GM19324 (cell line): ENCODE measurements at regions not wholly inside any gene's neighbourhood (a gene's known extent, or its start where the extent isn't known, plus 50 kb on each side); places are given as distances from the start of the nearest gene placed in this dataset.

Source experiments
- ATAC-seq: cut with Tn5 transposase; IDR thresholded peaks from one replicate; pipeline ENCODE4 v1.9.1; 2021; ENCODE audit warnings: mild to moderate bottlenecking, moderate library complexity; ENCODE audit not compliant: unreplicated experiment, low FRiP score

DNA sequence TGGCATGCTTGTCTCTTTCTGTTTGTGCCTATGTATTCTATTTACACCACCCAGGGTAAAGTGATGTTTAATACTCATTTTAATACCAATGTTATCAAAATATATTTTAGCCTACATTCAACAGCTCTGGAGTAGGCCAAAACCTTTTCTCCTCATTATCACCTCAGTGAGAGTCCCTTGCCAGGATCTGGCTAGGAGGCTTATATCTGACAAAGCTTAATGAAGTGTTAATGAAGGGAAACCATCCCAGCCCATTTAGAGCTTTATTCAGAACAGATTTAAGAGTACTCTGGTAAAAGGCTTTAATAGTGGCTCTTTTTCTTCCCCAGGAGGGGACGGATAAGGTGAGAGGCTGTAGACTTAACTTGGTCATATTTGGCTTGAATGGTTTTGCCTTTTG lies 137.6 kb downstream of the GRIN2B start:
- ATAC-seq: no peak

DNA sequence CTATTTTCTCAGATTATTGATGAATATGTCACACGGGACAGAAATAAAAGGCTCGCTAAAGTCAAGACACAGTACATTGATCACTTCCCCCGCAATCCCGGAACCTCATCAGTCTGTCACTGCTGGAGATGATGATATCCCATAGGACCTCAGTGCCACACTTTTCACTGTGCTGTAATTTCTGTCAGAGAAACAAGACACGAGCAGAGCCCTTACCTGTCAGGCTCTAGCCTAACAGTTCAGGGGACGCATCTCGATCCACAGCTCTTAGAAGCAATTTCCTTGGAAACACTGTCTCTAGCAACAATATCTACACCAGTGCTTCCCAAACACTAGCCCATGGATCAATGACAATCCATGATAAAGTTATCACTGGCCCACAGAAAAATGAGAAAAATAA lies 140.0 kb downstream of the GRIN2B start:
- no peak for ATAC-seq

DNA sequence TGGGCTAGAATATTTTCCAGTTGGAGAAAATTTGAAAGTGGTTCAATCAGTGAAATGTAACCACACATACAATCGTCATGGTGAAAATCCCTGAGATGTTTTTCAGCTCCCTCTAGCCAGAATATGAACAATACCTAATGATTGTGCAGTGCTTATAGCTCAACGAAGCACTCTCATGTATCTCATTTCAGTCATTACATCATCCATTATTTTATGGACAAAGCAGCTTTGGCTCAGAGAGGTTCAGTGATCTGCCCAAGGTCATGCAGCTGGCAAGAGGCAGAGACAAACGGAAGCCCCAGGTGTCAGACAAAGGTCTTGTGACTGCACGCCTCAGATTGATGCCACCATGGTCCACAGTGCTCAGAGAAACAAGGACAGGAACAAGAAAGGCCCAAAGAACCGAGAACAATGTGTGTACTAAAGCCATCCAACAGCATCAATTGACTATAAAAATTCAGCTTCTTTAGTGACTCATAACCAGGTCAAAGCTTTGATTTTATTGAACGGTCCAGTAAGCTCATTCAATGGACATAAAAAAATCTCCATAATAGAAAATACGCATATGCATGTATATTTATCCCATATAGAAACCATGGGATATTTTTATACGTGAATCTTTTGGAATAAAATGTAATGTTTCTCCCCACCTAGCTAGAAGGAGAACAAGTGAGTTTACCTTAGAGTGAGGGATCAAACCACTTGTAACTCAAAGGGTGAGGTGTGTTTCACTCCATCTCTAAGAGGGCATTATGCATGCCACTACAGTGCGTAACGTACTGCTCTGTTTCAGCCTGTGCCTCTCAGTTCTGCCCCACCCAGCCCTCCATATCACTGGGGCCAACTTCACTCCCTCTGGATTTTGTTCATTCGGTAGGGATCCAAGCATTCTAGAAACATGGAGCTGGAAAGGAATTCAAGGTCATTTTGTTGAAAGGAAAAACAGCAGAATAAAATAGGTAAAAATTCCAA lies 141.8 kb downstream of the GRIN2B start:
- no peak for ATAC-seq

DNA sequence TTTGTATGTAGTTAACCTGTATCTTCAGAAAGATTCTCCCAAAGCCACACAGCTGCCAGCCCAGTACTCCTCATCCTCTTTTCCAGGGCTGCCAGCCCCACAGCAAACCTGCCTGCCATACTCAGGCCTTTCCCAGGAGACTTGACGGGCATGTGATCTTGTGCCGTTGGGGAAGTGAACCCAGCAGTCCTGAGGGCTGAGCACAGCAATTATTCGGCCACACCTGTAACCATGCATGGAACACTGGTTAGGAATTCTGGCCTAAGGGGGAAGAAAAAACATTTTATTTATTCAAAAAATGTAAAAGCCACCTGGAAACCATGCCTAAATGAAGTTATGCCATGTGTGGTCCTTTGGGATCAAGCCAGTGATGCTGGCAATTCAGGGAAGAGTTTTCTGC lies 145.3 kb downstream of the GRIN2B start:
- ATAC-seq: no peak

DNA sequence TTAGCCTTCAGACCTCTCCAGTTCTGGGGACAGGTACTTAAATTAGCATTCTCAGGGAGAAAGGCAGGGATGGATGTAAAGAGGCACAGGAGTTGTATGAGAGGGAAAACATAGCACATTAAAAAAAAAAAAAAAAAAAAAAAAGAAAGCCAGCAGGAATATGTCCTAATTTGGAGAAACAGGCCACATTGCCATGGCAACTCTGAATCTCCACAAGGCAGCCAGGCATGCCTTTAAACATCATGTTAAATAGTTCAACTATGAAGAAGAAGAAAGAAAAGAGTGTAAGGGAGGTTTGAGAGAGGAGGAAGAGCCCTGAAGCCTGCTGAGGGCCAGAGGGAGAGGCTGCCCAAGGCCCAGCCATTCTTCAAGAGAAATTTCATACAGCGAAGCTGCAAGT lies 145.8 kb downstream of the GRIN2B start:
- ATAC-seq: no peak

DNA sequence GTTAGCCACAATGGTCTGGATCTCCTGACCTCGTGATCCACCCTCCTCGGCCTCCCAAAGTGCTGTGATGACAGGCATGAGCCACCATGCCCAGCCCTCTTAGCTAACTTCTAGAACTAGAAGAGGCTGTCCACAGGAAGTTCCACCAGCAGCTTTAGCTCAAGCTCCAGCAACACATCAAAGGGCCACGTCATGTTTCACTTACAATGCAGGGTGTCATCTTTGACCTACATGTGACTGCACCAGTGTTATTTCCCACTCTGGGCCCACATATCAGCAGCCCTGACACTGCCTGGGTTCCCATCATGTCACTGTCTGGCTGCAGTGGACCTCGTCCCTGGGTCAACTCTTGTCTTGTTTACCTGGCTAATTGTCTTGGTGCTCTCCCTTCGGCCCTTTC lies 147.2 kb downstream of the GRIN2B start:
- ATAC-seq: no peak

DNA sequence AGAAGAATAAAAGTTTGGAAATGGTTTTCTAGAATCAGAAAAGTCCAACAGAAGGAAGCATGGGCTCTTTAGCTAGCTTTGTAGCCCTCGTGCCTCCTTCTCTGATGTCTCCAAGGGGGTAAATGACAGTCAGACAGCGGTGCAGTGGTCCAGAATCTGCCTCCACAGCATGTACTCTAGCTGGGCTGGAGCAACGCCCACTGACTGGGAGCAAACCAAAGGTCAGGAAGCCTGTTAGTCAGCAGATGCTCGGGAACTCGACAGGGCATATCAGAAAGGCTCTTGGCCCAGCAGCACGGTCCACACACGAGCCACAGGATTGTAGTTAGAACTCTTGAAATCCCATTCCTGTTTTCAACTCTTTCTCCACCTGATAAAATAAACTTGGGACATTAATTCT lies 164.3 kb downstream of the GRIN2B start:
- no peak for ATAC-seq

DNA sequence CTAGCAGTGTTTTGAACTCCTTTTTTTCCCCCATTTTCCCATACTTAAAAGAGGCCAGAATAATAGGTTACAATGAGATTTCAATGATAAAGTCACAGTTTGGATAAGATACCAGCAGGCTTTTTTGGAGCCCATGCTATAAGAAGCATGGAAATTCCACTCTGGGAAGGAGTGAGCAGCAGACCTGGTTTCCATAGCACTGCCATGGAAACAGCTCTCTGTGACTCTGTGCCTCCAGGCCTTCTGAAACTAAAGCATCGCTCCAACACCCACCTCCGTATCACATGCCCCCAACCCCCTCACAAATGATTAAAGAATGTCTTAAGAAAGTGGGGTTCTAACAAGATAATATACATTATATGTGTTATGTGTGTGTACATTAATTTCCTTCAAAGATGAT lies 165.0 kb downstream of the GRIN2B start:
- no peak for ATAC-seq

DNA sequence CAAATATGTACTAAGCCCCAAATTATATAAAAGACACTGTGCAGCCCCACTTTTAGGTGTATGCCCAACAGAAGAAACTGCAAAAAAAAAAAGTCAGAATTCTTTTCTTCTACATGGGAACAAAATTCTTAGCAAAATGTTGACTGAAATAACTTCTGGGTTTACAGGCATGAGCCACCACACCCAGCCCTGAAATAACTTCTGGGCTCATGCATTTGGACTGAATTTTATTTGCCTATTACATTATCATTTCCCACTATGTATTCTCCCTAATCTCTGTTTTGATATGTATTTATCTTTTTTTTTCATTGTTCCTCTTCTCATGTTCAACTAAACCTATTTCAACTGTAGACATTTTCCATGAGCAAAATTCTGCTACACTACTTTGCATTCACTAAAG lies 169.2 kb downstream of the GRIN2B start:
- no peak for ATAC-seq

DNA sequence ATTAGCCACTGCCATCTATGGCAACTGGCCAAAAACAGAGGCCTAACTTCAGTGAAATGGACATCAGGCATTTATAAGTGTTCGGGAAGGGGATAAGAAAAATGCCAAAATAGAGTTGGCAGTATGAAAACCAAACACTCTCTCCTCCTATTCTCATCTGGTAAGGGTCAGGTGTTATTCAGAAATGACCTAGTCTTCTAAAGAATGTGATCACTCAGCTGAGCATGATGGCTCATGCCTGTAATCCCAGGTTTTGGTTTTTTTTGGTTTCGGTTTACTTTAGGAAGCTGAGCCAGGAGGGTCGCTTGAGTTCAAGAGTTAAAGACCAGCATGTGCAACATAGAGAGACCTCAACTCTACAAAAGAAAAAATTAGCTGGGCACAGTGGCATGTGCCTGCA lies 170.3 kb downstream of the GRIN2B start:
- ATAC-seq: no peak

DNA sequence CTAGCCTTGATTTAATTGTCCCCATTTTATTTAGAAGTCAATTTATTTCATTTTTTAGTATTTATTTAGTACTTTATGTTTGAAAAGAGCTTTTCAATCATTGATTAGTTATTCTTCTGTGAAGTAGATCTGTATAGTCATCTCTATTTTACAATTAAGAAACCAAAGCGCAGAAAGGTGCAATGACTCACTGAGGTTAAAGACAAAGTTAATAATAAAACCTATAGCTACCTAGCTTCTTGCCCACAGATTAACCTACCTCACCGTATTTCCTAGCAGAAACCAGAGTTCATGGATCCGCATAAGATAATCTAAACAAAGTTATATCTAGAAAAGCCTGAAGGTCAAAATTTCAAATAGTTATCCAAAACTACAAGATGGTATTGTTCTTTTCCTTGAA lies 176.4 kb downstream of the GRIN2B start:
- ATAC-seq: no peak

DNA sequence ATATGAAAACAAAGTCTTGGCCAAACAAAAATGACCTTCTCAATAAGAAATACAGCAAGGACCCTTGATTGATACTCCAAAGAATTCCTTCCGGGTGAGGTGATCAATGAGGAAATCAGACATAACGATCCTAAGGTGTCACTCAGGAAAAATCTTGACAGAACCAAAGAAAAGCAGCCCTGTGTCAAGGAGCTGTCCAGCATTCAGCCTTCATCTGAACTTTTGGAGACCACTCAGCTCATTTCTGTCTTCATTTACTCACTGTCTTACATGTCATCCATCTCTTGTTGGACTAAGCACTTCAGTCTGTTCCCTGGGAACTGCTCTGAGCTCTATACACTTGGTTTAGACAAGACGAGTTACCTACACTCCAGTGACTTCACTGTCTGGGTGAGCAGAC lies 179.9 kb downstream of the GRIN2B start:
- ATAC-seq: no peak

DNA sequence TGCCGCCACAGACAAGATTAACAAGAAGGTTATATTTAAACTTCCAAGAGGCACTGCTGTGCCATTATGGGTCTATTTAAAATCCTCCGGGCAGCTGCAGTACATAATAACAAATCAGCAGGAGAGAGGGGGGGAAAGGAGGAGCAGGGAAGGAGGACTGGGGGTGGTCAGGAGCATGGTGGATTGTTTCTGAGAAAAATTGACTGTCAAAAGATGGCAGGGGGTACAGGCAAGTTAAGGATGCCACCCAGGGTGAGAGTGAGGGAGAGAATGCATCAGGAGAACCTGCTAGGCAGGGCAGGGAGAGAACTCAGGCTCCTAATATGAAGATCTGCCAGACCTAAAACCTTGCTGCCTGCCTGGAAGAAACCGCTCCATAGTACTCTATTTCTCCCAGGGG lies 181.8 kb downstream of the GRIN2B start:
- no peak for ATAC-seq

DNA sequence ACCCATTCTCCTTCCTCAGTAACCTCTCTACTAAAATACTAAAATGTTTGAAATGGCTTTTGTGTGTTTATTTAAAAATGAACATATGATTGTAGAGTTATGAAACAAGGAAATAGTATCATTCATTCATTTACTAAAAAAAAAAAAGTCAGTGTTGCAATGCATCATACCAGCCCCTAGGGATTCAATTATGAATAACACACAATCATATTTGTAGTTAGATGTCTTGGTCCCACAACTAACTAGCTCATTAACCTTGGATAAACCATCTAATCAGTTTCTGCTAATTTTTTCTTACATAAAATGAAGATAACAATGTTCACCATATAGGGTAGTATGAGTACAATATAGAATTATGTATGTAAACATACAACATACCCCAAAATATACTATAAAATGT lies 183.2 kb downstream of the GRIN2B start:
- ATAC-seq: no peak

DNA sequence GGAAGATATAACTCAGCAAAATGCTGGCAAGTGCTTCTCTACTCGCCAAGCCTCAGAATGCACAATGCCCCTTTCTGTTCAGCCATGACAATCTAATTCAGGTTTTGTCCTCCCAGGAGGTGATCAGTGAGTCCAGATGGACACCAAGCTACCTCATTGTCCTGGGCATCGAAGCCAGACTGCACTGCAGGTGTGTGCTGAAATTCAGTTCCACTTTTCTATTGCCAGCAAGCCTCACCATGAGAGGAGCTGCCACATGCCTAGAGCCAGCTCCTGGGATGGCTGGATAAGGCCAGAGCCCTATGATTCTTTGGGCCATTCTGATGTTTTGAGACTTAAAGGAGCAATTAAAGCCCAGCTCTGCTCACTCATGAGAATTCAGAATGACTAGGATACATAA lies 186.7 kb downstream of the GRIN2B start:
- ATAC-seq: no peak

DNA sequence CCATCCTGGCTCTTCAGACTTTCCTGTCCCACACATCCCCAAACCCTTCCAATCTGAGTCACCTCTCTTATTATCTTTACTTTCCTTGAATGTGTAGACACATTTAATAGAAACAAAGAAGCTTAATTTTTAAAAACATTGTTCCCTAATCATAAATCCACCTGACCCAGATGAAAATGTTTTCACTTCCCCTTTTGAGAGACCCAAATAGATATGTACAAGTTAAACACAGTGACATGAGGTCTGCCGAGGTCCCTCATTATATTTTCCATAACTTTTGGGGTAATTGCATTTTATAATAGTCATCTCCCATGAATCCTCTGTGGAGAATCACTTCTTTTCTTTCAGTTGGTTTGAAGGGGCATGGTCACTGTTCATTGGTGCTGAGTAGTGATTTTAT lies 191.1 kb downstream of the GRIN2B start:
- no peak for ATAC-seq

DNA sequence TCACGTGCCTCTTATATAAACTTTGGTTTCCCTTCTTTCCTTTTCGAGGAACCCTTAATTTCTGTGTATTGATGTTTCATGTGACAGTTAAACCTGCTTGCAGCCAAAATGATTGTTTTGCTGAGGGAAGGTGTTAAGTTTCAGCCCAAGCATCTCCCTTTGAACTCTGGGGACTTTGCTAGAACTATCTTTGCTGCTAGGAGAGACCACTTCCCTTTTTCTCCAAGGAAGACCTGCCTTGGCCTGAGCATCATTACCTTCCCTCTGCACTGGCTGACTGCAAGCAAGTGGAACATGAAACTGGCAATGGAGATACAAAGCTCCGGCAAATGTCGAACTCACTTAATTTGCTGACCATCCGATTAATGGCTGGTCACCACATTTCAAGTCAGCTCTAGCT lies 192.8 kb downstream of the GRIN2B start:
- no peak for ATAC-seq

DNA sequence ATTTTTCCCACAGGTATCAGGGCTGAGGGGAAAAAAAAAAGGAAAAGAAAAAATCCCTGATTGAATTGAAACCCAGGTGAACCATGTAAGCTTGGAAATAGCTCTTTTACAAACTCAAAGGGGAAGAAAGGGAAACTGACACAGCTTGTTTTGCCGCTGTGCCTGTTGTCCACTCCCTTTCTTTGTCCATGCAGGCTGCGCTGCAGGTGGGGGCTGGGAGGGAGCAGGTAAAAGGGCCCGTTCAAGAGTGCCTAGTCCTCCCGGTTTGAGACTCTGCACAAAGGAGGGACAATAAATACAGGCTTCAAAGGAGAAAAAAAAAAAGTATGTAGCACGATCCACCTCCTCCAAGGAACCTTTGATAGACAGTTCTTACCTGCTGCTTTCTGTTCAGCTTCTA lies 194.8 kb downstream of the GRIN2B start:
- ATAC-seq: no peak

DNA sequence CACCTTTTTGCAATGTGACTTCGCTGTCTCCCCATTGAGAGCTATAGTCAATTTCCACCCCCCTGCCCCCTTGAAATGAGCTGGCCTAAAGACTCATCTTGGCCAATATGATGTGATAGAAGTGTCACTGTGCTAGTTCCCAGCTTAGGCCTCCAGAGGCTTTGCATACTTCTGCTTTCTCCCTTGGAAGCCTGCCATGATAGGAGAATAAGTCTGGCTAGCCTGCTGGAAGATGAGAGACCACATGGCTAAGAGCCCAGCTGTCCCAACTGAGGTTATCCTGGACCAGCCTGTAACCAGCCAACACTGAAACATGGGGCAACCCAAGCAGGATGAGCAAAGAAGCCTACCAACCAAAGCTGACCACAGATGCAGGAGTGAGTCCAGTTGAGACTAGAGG lies 196.9 kb downstream of the GRIN2B start:
- ATAC-seq: no peak

DNA sequence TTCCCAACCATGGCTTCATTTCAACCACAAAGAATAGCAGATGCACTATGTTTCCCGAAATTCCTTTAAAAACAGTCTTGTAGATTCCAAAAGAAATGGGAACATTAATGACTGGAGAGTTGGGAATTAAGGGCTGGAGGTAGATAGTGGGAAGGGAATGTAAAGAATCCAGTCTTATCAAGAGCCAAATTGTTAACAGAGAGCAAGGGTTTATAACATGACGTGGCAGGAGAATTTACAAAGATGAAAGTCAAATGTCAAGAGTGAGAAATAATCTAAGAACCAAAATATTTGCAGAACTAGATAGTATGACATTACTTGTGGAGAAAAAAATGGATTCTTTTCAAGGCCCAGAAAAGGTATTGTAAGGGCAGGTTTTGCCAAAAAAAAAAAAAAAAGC lies 200.9 kb downstream of the GRIN2B start:
- ATAC-seq: no peak

DNA sequence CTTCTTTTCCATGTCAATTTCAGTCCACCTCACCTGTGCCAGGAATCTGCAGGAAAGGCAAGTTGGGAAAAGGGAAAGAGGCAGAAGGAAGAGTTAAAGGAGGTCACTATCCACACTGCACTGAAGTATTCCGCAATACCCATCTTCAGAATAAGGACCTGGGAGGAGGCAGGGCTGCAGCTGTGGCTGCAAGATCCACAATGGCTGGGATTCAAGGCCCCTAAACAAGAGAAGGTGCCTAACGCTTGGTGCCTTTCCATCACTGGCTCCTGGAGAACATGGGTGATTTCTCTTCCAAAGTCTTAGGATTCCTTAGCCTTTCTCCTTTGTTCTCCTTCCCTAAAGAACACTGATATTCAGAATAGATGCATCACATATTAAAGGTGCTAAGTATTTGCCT lies 204.0 kb downstream of the GRIN2B start:
- no peak for ATAC-seq

DNA sequence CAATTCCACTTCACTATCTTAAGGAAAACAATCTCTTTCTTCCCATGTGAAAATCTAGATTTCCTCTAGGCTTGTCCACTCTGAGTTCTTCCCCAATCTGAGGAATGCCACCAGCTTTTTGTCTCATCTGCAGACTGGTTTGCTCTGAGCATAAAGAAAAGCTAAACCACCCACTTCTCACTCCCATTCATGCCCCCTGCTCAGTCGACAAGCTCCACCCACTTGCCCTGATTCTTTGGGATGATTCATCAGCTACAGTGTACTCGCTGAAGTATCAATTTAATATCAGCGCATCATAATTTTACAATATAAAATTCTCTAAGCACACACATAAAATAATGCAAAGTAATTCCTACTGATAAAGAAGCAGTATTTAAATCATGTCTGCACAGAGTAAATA lies 209.1 kb downstream of the GRIN2B start:
- ATAC-seq: no peak

DNA sequence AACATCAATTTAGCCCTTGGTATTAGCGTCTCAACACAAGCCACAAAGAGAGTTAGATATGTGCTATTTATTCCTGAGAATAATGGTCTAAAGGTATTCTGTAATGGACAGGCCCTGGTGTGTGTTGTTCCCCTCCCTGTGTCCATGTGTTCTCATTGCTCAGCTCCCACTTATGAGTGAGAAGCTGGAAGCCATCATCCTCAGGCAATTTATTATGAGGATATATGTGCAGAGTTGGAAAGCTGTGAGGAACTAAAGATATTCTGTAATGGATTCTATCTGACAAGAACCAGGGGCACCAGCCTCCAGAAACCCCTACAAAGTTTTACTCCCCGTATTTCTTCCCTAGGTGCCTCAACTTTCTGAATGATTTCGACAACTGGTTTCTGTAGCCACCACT lies 210.8 kb downstream of the GRIN2B start:
- ATAC-seq: no peak
